ENCODE measurements at regions not wholly inside any gene's neighbourhood (a gene's known extent, or its start where the extent isn't known, plus 50 kb on each side); places are given as distances from the start of the nearest gene placed in this dataset.

DNA sequence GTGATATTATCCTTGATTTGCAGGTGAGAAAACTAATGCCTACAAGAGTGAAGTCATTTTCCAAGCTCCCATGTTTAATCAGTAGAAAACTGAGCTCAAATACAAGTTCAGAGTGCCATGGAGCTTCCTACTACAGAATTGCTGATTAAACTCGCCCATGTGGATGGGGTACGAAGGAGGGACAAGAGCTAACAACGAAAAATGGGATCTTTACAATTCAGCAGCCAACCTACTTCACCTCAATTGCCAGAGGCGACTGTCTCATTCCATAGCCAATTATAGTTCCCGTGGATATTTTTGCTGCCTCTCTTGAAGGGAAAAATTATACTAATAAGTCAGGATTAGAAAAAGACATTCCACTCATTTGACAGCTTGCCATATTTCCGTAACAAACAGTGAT lies 1155.1 kb downstream of the OLFM4 start:
- ATAC-seq = no peak
- Mint-ChIP-seq H3K36me3 (peaks cover 12% of the 10 kb centered on the region), H3K4me3 (no peak overlapping the region), H3K9me3 (peaks cover 24% of the 10 kb centered on the region), H3K27ac (no peak overlapping the region), H3K27me3 (no peaks in the 10 kb centered on the region), H3K4me1 (ENCODE audit: low read depth in 2 of 2) (no peaks in the 10 kb centered on the region)
- DNase-seq (ENCODE audit: low spot score) = no peak

DNA sequence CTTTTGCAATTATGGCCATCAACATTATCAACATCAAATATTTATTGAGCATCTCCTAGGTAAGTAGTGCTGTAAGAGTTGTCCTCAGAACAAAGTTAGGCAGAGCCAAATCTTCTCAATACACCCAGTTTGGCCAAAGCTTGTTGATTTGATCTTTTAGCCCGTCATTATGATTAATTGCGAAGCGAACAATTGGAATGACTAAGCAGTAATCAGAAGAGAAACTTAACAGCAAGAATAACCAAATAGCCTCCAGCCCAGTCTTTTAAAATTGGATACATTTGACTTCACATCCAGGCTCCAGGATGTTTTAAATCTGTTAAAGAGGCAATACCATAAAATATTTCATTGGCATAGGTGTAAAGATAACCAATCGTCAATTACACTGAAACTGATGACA lies 1156.0 kb downstream of the OLFM4 start:
- ATAC-seq = no peak
- no peaks in the 10 kb centered on the region for H3K4me1 Mint-ChIP-seq (ENCODE audit: low read depth in 2 of 2)

DNA sequence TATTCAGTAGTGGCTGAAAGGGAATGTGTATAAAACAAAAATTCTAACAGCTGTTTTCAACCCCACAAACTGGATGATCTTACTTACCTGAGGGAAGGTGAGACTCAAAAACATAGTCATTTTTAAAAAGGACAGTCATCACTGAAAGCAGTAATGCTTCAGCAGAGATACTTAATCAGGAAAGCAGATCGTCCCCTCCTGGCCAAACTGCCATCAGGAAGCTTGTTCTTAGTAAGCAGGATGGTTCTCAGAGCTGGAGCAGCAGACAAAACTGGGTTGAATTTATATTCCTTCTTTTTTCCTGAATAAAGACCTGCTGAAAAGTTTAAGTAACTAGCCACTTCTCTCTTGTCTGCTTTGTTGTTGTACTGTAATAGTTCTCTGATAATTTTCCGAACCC lies 1156.5 kb downstream of the OLFM4 start:
- H3K9me3 Mint-ChIP-seq = peaks cover 28% of the 10 kb centered on the region
- H3K27ac Mint-ChIP-seq = no peak overlapping the region
- no peak for ATAC-seq
- no peaks in the 10 kb centered on the region for H3K4me1 Mint-ChIP-seq (ENCODE audit: low read depth in 2 of 2)
- H3K36me3 Mint-ChIP-seq = peaks cover 15% of the 10 kb centered on the region
- no peak for DNase-seq (ENCODE audit: low spot score)
- no peak overlapping the region for H3K4me3 Mint-ChIP-seq
- H3K27me3 Mint-ChIP-seq = no peaks in the 10 kb centered on the region

More for the DNA sequence above, 1156.0 kb downstream of the OLFM4 start:
- peaks cover 13% of the 10 kb centered on the region for H3K36me3 Mint-ChIP-seq
- no peak for DNase-seq (ENCODE audit: low spot score)
- peaks cover 27% of the 10 kb centered on the region for H3K9me3 Mint-ChIP-seq
- H3K4me3 Mint-ChIP-seq = no peak overlapping the region
- no peak overlapping the region for H3K27ac Mint-ChIP-seq
- no peaks in the 10 kb centered on the region for H3K27me3 Mint-ChIP-seq

DNA sequence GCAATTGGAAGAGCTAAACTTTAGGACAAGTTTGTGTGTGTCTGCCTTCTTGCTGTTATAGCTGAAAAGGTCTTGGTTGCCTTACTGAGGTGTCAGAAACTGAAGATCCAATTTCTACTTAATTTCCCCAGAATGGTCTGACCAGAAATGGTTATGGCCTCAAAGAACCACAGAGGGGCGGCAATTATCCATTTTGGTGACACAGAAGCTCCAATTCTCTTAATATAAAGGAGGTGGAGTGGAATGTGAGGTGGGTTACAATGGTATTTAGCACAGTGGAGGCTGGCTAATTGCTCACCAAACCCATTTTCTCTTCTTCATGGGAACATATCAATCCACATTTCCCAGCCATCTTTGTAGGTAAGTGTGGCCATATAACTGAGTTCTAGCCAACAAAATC lies 1157.2 kb downstream of the OLFM4 start:
- Mint-ChIP-seq H3K27ac (no peak overlapping the region), H3K27me3 (no peaks in the 10 kb centered on the region), H3K9me3 (peaks cover 27% of the 10 kb centered on the region), H3K36me3 (peaks cover 11% of the 10 kb centered on the region), H3K4me3 (no peak overlapping the region), H3K4me1 (ENCODE audit: low read depth in 2 of 2) (no peaks in the 10 kb centered on the region)
- DNase-seq (ENCODE audit: low spot score) (no peak), ATAC-seq (no peak)

DNA sequence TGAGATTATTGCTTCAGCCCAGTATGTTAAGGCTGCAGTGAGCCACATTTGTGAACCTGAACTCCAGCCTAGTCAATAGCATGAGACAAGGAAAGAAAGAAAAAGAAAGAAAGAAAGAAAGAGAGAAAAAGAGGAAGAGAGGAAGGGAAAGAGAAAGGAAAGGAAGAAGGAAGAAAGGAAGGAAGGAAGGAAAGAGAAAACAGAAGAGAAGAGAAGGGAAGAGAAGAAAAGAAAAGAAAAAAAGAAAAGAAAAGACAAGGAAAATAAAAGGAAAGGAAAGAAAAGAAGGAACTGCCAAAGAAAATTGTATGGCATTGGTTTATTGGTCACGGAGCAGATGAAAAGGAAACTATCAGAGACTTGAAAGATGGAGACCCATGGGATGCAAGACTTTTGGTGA lies 1158.8 kb downstream of the OLFM4 start:
- H3K4me3 Mint-ChIP-seq = no peak overlapping the region
- no peak for ATAC-seq
- peaks cover 27% of the 10 kb centered on the region for H3K9me3 Mint-ChIP-seq
- no peak overlapping the region for H3K27ac Mint-ChIP-seq
- H3K4me1 Mint-ChIP-seq (ENCODE audit: low read depth in 2 of 2) = no peaks in the 10 kb centered on the region
- H3K36me3 Mint-ChIP-seq = peaks cover 11% of the 10 kb centered on the region
- H3K27me3 Mint-ChIP-seq = no peaks in the 10 kb centered on the region
- no peak for DNase-seq (ENCODE audit: low spot score)

DNA sequence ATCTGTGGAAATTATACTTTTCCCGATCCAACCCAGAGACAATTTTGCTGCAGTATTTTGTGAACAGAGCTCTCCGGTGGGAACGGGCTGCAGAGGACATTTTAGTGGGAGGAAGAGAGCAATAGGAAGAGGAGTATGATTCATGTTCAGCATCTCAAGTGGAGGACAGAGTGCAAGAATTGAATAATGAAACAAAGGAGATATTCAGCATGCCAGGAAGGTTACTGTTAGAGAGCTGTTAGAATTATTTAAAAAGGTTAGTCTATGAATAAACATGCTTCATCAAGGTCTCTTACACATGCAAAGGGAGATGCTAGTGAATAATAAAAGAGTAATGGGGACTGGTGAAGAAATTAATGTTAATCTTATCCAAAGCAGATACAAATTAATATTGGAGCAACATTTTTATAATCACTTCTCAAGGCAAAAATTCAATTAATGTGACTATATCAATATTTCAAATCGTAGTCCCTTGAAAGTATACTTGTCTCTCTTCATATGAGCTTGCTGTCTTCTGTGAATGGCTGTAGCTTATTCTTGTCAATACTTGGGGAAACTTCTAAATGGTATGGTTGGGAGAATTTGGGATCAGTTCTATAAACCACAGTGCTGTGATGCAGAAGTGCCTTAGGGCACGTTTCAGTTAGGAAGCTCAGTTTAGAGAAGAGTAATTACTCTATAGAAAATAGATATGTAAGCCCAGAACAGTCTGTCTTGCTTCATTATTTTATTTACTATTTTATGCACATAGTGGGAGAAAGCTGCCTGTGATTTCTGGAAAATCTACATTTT lies 1165.8 kb downstream of the OLFM4 start:
- Mint-ChIP-seq H3K4me1 (ENCODE audit: low read depth in 2 of 2) (no peaks in the 10 kb centered on the region), H3K36me3 (peaks cover 8% of the 10 kb centered on the region), H3K27ac (no peak overlapping the region), H3K9me3 (peaks cover 13% of the 10 kb centered on the region), H3K27me3 (no peaks in the 10 kb centered on the region), H3K4me3 (no peak overlapping the region)
- ATAC-seq (no peak), DNase-seq (ENCODE audit: low spot score) (no peak)

DNA sequence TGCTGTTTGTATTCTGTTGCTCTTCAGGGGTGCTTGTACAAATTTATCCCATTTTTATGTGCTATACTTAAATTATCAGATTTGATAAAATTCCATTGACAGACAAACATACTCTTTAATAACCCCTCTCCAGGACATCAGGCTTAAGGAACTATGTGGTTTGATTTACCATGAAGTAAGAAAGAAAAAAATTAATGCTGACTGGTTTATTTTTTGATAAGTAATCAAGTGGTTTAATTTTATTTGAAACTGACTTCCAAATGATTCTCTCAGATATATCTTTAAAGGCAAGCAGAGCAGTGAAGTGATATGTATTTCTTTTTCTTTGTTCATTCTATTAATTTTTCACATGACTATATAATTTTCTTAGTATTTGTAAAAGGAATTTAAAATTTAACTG lies 1168.1 kb downstream of the OLFM4 start:
- no peak overlapping the region for H3K27ac Mint-ChIP-seq
- H3K4me3 Mint-ChIP-seq = no peak overlapping the region
- no peaks in the 10 kb centered on the region for H3K27me3 Mint-ChIP-seq
- DNase-seq (ENCODE audit: low spot score) (no peak), ATAC-seq (no peak)
- H3K36me3 Mint-ChIP-seq = no peaks in the 10 kb centered on the region
- peaks cover 6% of the 10 kb centered on the region for H3K9me3 Mint-ChIP-seq
- no peaks in the 10 kb centered on the region for H3K4me1 Mint-ChIP-seq (ENCODE audit: low read depth in 2 of 2)

DNA sequence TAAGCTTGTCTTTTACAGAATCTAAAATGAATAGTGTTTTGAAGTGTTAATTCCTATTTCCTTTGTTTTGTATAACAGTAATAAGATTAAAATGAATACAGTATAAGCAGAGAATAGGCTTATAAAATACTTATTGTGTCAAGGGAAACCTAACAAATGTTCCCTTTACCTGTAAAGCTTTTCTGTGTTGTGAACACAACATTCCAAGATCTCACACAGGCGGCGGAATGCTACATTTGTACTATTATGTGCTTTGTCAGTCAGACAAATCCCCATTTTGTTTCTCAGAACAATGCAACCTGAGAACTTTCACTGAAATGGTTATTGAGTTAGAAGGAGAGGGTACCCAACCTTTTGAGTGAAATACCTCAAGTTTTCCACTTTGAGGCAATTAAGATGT lies 1170.3 kb downstream of the OLFM4 start:
- ATAC-seq (no peak), DNase-seq (ENCODE audit: low spot score) (no peak)
- Mint-ChIP-seq H3K36me3 (peaks cover 4% of the 10 kb centered on the region), H3K4me3 (no peak overlapping the region), H3K27me3 (no peaks in the 10 kb centered on the region), H3K4me1 (ENCODE audit: low read depth in 2 of 2) (no peaks in the 10 kb centered on the region), H3K27ac (no peak overlapping the region), H3K9me3 (peaks cover 12% of the 10 kb centered on the region)

DNA sequence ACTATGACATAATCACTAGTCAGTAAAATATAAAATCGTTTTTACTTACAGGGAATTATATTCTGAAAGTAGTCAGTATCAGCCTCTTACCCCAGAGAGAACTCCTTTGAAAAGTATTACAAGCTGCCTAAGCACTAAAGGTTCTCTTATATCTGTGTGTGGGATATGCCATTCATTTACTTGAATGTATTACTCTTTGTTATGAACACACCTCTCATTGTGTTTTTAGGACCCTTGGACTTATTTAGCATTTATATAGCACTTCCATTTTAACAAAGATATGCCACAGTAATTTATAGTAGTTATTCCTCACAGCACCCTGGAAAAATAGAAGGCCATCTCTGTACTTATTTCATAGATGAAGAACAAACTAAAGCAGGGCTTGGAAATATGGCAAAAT lies 1178.0 kb downstream of the OLFM4 start:
- Mint-ChIP-seq H3K36me3 (peaks cover 4% of the 10 kb centered on the region), H3K9me3 (peaks cover 12% of the 10 kb centered on the region), H3K27ac (no peak overlapping the region), H3K27me3 (no peaks in the 10 kb centered on the region), H3K4me3 (no peak overlapping the region), H3K4me1 (ENCODE audit: low read depth in 2 of 2) (no peaks in the 10 kb centered on the region)
- ATAC-seq (no peak), DNase-seq (ENCODE audit: low spot score) (no peak)

DNA sequence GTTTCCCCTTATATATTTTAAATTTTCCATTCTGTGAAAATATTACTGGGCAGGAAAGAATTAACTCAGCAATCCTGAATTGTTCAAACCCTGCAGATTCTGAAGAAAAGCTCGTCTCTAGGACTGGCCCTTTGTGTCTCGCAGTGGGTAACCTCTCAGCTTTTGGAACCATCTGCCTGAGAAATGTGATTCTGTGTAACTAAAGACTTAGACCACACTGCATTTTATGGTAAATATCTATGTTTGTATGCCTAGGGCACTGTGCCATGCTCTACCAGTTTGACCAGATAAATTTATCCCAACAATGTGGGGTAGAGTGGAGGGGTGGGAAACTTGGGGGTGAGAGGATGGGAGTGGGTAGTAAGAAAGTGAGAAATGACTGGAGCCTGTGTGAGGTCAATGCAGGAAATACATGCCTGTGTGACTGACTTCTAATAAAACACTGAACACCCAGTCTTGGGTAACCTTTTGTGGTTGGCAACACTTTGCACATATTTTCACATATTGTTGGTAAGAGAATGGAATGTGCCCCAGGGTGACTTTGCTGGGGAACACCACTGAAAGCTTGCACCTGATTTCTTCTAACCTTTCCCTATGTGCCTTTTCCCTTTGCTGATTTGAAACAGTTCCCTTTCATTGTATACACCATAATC lies 1181.9 kb downstream of the OLFM4 start:
- no peak overlapping the region for H3K4me3 Mint-ChIP-seq
- ATAC-seq (no peak), DNase-seq (ENCODE audit: low spot score) (no peak)
- H3K4me1 Mint-ChIP-seq (ENCODE audit: low read depth in 2 of 2) = no peaks in the 10 kb centered on the region
- peaks cover 6% of the 10 kb centered on the region for H3K9me3 Mint-ChIP-seq
- H3K36me3 Mint-ChIP-seq = no peaks in the 10 kb centered on the region
- no peak overlapping the region for H3K27ac Mint-ChIP-seq
- no peaks in the 10 kb centered on the region for H3K27me3 Mint-ChIP-seq

DNA sequence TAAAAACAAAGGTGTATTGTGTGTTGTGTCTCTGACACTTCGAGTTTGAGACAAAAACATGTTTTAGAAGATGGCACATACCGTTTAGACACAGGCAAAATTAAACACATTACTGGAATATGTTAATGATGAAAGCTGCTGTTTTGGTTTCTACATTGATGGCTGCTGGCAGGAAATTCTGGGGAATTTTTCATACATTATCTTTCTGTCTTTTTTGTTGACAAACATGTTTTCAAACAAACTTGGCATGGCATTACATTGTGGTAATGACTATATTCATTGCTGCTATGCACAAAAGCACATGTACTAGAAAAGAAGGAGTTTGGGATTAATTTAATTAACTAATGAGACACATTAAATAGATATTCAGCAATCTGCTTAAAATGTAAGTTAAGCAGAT lies 1187.6 kb downstream of the OLFM4 start:
- Mint-ChIP-seq H3K4me3 (no peak overlapping the region), H3K36me3 (peaks cover 23% of the 10 kb centered on the region), H3K9me3 (peaks cover 19% of the 10 kb centered on the region), H3K27me3 (no peaks in the 10 kb centered on the region), H3K27ac (no peak overlapping the region), H3K4me1 (ENCODE audit: low read depth in 2 of 2) (no peaks in the 10 kb centered on the region)
- no peak for ATAC-seq
- no peak for DNase-seq (ENCODE audit: low spot score)

DNA sequence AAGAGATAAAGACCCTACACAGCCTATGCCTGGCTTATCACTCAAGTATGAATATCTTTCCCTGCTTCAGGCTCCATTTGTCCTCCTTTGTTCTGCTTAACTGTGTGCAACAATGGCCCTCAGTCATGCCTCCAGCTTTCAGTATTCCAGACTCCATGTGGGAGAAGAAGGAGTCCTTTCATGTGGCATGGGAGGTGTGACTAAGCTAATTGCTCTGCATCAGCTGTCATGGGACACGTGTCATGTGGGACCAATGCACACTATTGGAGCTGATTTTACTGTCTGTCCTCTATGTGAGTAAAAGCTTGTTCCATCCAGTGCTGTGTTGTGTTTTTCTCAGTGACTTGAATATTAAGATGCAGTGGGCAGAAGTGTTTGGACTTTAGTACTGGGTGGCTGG lies 1198.3 kb downstream of the OLFM4 start:
- ATAC-seq (no peak), DNase-seq (ENCODE audit: low spot score) (no peak)
- Mint-ChIP-seq H3K27ac (no peak overlapping the region), H3K4me1 (ENCODE audit: low read depth in 2 of 2) (no peaks in the 10 kb centered on the region), H3K4me3 (no peak overlapping the region), H3K36me3 (peaks cover 1% of the 10 kb centered on the region), H3K9me3 (peaks cover 10% of the 10 kb centered on the region), H3K27me3 (no peaks in the 10 kb centered on the region)

DNA sequence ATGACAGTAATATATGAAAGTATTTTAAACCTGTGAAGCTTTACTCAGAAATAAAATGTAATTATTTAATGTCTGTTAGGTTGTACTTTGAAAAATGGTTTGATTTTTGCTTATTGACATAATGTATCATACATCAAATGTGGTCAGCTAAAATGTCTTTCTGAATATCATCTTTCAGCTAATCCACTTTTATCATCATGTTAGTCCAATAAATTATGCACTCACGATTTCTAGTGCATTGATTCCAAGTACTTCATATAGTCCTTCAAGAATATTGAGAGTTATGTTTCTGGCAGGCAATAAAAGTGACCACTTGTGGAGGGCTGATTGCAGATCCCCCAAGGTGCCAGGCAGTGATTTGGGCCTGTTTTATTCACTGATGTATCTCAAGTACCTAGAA lies 1204.1 kb downstream of the OLFM4 start:
- Mint-ChIP-seq H3K27me3 (no peaks in the 10 kb centered on the region), H3K36me3 (no peaks in the 10 kb centered on the region), H3K27ac (no peak overlapping the region), H3K4me3 (no peak overlapping the region), H3K4me1 (ENCODE audit: low read depth in 2 of 2) (no peaks in the 10 kb centered on the region), H3K9me3 (peaks cover 7% of the 10 kb centered on the region)
- ATAC-seq (no peak), DNase-seq (ENCODE audit: low spot score) (no peak)

DNA sequence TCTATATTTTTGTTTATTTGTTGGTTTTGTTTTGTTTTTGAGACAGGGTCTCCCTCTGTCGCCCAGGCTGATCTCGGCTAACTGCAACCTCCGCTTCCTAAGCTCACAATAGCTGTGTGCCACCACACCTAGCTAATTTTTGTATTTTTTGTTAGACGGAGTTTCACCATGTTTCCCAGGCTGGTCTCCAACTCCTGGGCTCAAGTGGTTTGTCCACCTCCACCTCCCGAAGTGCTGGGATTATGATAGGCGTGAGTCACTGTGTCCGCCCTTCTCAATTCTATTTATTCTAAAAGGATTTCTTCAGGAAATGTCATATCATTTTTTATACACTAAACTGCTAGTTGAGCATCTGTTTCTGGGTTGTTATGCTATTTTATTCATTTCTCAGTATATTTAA lies 1206.0 kb downstream of the OLFM4 start:
- DNase-seq (ENCODE audit: low spot score) = no peak
- Mint-ChIP-seq H3K4me3 (no peak overlapping the region), H3K4me1 (ENCODE audit: low read depth in 2 of 2) (no peaks in the 10 kb centered on the region), H3K9me3 (peaks cover 11% of the 10 kb centered on the region), H3K36me3 (no peaks in the 10 kb centered on the region), H3K27me3 (no peaks in the 10 kb centered on the region), H3K27ac (no peak overlapping the region)
- ATAC-seq = no peak

DNA sequence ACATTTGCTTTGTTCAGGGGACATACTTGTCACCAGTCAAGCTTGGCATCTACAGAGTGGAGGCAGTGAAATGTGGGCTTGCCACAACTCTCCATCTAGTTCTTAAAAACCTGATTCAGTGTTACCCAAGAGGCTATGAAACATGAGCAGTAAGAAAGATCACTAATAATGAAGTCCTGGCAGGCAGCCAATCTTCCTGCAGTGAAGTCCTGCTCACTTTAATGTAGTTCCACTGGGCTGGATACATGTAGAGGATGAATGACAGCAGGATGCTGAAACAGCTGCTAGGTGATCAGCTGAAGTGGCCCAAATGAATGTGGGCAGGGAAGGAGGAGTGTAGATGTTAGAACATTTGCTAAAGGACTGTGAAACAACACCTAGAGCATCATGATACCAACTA lies 1213.1 kb downstream of the OLFM4 start:
- H3K27me3 Mint-ChIP-seq = no peaks in the 10 kb centered on the region
- no peak for DNase-seq (ENCODE audit: low spot score)
- peaks cover 6% of the 10 kb centered on the region for H3K36me3 Mint-ChIP-seq
- peaks cover 14% of the 10 kb centered on the region for H3K9me3 Mint-ChIP-seq
- H3K4me3 Mint-ChIP-seq = no peak overlapping the region
- no peak overlapping the region for H3K27ac Mint-ChIP-seq
- H3K4me1 Mint-ChIP-seq (ENCODE audit: low read depth in 2 of 2) = no peaks in the 10 kb centered on the region
- ATAC-seq = no peak

All from natural killer cell treated with Interleukin-12 subunit alpha and Interleukin-12 subunit beta and Interleukin-15 and Interleukin-18, amount 100 ng/mL, for 72 hours (primary cell).